ENCODE measurements at regions not wholly inside any gene's neighbourhood (a gene's known extent, or its start where the extent isn't known, plus 50 kb on each side); places are given as distances from the start of the nearest gene placed in this dataset.

GRCh38 chr5:8320244-8320643 is 451.3 kb downstream of the MTRR start:
- TF ChIP-seq ZC3H10 (CRISPR knock-in tag; IDR thresholded peaks at IDR 0.05) (no peak), RARB (CRISPR knock-in tag; IDR thresholded peaks at IDR 0.05) (no peak), ZFP30 (CRISPR knock-in tag; IDR thresholded peaks at IDR 0.05) (no peak), CREB5 (CRISPR knock-in tag; IDR thresholded peaks at IDR 0.05; ENCODE audit: low read depth) (no peak), SNAI2 (CRISPR knock-in tag; IDR thresholded peaks at IDR 0.05) (no peak), OSR1 (CRISPR knock-in tag; IDR thresholded peaks at IDR 0.05) (no peak), BACH2 (CRISPR knock-in tag; IDR thresholded peaks at IDR 0.05; ENCODE audit: borderline replicate concordance) (no peak), TCF4 (CRISPR knock-in tag; IDR thresholded peaks at IDR 0.05; ENCODE audit: borderline replicate concordance) (no peak), ARNTL (CRISPR knock-in tag; IDR thresholded peaks at IDR 0.05; ENCODE audit: borderline replicate concordance, low read depth) (no peak), ZFP3 (CRISPR knock-in tag; IDR thresholded peaks at IDR 0.05) (no peak), ZNF565 (CRISPR knock-in tag; conservative IDR thresholded peaks at IDR 0.05; ENCODE audit: low read depth) (no peak), PPARA (CRISPR knock-in tag; IDR thresholded peaks at IDR 0.05; ENCODE audit: borderline replicate concordance) (no peak)
- TF ChIP-seq, protein P1, sequence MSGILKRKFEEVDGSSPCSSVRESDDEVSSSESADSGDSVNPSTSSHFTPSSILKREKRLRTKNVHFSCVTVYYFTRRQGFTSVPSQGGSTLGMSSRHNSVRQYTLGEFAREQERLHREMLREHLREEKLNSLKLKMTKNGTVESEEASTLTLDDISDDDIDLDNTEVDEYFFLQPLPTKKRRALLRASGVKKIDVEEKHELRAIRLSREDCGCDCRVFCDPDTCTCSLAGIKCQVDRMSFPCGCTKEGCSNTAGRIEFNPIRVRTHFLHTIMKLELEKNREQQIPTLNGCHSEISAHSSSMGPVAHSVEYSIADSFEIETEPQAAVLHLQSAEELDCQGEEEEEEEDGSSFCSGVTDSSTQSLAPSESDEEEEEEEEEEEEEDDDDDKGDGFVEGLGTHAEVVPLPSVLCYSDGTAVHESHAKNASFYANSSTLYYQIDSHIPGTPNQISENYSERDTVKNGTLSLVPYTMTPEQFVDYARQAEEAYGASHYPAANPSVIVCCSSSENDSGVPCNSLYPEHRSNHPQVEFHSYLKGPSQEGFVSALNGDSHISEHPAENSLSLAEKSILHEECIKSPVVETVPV (CRISPR knock-in tag; IDR thresholded peaks at IDR 0.05): no peak

Data from SK-N-SH treated with all-trans-retinoic acid at 6 μM for 48 hours (cell line).